GM19468 (cell line): ENCODE measurements at regions not wholly inside any gene's neighbourhood (a gene's known extent, or its start where the extent isn't known, plus 50 kb on each side); places are given as distances from the start of the nearest gene placed in this dataset.

Experiments used
- ATAC-seq: cut with Tn5 transposase; IDR thresholded peaks from one replicate; pipeline ENCODE4 v1.9.1; 2021; ENCODE audit warnings: mild to moderate bottlenecking, moderate library complexity, moderate number of reproducible peaks; ENCODE audit not compliant: unreplicated experiment; ENCODE audit errors: extremely low read depth

DNA sequence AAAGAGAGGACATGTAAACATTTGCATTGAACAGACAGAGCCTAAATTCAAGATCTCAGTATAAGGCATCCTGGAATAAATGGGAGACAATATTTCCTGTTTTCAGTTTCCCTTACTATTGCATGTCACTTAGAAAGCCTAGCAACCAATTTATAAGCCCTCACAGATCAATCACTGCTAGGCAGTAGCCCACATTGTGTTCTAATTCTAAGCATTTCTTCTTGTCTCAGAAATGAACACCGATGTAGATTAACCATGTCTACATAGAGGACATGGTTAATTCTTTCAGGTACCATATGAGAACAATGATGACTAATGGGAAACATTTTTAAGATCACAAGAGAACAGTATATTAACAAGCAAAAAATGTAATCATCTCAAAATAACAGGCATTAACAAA, 79.6 kb upstream of the HMHB1 start:
- no peak for ATAC-seq

DNA sequence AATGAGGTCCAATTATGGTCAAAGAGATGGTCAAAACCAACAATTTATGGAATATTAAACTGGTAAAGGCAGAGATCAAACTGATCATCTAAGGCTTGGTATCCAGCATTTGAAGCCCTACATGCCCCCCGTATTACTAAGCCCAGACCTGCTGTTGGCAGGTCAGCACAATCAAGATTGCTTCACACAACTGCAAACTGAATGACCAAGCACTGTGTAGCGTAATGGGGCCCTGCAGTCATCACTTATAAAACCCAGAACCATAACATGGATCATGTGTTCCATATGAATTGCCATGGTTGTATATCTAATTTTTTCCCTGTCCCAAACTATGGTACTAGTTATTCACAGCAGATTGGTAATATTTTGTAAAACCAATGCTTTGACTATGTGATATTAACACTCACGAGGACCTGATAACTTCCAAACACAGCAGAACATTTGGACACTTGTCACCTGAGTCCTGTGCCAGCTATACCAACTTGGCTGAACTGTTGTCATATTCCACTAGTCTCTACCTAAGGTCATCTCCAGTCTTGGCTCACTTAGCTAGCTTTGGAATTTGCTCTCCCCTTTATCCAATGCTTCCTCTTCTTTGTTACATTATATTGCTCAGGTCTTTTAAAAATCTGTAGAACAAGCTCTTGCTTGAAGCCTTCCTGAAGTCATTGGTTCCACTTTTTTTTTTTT, 81.7 kb upstream of the HMHB1 start:
- ATAC-seq: no peak

DNA sequence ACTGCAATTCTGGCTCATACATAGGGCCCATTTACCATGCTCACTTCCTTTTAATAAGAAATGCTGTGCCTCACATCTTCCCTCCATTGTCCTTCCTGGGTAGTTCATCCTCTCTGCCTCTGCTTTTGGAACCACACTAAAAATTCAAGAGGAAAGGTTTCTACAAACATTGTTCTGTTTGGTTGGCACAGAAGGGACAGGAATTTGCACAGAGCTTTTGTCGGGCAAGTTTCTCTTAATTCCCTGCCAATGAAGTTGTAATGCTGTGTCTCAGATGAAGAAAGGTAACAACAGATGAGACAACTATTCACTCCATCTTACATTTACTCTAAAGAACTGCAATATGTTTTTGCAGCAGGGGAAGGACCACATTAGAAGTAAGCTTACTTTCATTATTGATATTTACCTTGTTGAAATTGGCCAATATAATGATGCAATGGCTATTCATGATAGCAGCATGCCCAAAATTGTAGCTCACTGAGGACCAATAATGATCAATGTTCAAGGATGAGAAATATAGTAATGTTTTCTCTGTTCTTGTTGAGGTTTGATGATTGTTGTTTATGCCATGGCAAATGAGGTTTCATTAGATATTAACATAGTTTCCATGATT, 82.5 kb upstream of the HMHB1 start:
- no peak for ATAC-seq

DNA sequence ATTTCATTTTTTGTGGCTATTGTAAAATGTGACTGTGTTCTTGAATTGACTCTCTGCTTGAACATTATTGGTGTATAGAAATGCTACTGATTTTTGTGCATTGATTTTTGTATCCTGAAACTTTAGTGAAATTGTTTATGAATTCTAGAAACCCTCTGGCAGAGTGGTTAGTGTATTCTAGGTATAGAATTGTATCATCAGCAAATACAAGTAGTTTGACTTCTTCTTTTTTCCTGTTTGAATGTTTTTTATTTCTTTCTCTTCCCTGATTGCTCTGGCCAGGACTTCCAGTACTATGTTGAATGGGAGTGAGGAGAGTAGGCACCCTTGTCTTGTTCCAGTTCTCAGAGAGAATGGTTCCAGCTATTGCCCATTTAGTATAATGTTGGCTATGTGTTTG, 88.8 kb upstream of the HMHB1 start:
- ATAC-seq: no peak

DNA sequence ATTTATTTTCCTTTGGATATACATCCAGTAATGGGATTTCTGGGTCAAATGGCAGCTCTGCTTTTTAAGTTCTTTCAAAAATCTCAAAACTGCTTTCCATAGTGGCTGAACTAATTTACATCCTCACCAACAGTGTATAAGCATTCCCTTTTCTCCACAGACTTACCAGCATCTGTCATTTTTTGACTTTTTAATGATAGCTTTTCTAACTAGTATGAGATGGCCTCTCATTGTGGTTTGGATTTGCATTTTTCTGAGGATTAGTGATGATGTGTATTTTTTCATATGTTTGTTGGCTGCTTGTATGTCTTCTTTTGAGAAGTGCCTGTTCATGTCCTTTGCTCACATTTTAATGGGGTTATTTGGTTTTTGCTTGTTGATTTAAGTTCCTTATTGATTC, 90.0 kb upstream of the HMHB1 start:
- no peak for ATAC-seq

DNA sequence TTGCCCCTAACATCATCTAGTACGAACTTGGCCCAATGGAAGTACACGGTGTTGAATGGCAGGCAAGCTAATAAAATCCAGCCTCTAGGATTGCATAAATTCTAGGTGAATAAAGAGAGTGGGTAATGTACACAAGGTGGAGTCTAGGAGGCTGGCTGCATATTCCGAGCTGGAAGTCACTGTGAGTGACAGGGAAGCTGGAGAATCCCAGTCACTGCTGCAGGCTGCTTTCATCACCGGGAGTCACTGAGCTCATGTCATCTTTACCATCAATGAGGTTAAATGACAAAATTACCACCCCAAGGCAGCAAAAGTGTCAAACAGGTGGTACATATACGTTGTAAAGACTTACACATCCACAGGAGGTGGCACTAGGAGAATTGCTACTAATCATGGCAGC, 91.3 kb upstream of the HMHB1 start:
- ATAC-seq: no peak

DNA sequence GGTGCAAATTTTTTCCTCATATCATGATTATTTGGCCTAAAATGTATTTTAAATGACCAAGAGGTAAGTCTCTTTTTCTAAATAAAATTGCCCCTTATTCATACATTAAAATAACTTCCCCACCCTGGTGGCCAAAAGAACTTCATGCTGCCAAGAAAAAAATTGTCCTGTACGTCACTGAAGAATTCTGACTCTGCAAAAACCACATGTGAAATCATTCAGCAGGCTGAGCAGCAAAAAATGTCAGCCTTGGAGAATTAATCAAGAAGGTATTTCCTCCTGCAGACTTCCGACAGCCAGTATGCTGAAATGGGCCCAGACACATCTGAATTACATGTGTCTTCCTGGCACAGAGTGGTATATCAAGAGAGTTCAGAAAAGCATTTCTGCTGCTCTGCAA, 94.6 kb upstream of the HMHB1 start:
- ATAC-seq: no peak

DNA sequence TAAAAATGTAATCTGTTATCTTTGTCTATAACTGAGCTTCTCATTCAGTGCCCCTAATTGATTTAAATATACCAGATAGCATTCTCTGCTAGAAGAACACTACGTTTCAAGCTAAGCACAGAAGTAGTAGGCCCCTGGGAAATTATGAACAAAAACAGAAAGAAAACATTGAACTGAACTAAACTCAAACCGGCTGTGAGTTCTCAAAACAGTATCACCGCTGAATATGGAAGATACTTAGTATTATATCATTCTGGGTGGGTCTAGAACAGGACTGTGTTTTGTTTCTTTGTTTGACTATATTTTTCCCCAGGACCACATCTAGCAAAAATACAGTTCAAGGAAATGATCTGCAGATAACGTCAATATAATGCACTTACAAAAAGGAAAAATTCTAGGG, 95.1 kb upstream of the HMHB1 start:
- no peak for ATAC-seq

DNA sequence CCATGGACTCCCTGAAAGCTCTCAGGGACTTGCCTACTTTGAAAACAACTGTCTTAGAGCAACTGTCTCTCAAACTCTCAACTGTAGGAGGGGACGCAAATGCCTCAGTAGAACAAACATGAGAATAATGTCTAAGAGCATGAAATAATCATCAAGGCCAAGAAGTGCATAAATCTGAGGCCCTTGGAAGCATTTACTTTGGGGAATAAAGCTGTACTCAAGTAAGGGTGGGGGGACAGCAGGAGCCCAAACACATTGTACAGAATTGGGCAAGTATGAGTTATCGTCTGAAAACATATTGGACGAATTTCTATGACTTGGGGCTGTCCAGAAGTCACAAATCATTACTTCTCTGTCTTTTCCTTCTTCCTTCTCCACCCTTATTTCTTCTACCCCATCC, 96.3 kb upstream of the HMHB1 start:
- no peak for ATAC-seq

DNA sequence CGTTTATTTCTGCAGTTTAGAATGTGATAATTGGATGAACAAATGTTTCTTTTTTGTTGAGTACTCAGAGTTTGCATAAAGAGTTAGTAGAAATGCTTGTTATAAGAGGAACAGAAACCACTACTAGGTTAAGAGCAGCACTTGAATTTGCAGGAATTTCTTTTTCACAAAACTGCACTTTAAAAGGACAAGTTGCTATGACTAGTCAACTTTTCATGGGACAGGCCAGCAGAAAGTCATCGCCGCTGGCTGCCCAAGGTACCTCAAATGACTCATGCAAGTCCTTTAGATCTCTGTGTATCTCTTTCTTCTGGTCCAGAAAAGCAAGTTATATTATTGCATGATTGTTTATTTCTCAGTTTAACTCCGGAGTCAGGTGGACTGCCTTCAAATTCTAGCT, 97.3 kb upstream of the HMHB1 start:
- no peak for ATAC-seq

DNA sequence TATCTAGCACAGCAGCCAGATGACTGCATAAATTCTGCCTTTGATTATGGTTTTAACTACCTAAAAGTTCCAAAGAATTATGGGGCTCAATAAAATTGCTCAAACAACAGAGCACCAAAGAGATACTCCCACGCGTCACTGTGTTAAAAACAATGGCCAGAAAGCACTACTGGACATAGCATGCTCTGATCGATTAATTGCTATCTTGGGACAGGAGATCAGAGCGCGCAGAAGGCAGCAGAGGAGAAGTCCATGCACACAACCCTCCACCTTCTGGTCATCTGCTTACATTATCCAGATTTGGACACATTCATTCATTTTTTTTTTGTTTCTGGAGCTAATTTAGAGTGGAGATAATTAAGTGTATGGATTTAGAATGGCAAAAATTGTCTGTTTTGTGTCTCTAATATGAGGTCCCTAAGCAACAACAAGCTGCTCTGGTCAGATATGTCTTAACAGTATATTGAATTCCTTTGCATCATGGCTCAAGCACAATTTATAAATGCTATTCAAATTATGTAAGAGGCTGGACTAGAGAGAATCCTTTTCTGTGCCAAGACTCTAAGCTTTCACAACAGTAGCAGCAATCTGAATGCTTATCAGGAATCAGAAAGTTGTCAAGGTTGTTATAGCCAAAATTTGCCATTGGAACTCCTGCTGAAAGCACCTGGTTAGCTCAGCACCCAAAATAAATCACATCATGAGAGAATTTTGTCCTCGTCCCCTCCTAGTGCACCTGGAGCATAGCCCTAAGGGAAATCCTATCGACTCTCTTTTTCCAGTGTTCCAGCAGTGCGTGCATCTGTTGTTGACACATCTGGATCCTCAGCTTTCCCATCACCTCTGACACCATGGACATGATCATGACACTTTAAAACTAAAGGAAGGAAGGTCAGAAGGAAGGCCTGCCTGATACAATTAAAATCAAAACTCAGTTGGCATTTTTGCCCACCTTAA, 98.6 kb upstream of the HMHB1 start:
- no peak for ATAC-seq

DNA sequence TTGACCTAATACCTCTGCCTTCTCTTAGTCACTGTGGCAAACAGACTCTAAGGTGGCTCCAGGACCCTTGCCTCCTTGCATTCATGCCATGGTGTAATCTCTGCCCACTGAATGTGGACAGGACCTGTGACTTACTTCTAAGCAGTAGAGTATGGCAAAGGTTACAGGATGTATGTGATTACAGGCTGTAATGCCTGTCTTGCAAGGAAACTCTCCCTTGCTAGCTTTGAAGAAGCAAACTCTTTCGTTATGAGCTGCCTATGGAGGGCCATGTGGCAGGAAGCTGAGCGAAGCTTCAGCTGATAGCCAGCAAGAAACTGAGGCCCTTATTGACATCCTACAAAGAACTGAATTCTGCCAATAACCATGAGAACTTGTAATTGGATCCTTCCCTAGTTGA, 103.3 kb upstream of the HMHB1 start:
- no peak for ATAC-seq

DNA sequence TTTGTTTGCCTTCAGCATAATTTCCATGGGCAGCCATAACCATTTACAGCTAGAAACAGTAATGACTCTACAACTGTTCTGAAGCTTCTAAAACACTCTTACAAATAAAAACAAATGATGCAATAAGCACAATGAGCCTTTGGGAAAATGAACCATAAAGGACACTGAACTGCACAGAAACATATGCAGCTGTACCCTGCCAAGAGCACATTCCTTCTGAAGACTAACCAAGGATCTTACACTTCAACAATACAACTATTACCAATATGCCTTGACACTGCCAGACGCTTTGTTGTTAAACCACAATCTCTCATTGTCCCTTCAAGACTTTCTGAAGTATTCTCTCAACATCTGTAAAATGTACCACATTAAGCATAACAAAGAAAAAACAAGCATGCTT, 104.2 kb upstream of the HMHB1 start:
- ATAC-seq: no peak

DNA sequence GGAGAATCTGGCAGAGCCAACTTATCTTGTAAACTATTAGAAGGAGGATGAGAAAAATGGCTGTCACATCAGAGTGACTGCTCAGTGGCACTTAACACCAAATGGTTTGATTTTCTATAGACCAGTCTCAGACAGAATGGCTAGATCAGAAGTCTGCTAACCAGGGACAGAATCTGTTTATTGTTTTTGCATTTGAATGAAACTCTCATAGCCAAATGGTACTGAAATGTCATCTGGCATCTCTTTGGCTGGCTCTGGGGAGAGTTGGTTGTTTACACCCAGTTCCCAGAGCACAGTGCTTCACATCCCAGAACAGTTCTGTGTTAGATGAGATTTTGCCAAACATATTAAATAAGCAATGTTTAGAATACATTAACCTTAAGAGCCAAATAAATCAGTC, 106.6 kb upstream of the HMHB1 start:
- no peak for ATAC-seq

DNA sequence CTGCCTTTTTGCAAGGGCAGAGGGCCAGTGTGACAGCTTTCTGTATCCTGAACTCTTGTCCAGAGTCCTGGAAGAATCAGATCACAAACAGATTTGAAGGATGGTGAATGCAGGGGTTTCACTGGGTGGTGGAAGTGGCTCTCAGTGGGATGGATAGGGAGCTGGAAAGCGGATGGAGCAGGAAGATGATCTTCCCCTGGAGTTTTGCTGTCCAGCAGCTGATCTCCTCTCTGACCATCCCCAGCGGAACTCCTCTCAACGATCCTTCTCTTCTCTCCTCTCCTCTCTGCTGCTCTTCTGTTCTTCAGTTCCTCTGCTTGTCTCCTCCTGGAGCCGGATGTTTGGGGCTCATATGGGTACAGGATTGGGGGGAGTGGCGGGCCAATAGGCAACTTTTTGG, 108.3 kb upstream of the HMHB1 start:
- no peak for ATAC-seq

DNA sequence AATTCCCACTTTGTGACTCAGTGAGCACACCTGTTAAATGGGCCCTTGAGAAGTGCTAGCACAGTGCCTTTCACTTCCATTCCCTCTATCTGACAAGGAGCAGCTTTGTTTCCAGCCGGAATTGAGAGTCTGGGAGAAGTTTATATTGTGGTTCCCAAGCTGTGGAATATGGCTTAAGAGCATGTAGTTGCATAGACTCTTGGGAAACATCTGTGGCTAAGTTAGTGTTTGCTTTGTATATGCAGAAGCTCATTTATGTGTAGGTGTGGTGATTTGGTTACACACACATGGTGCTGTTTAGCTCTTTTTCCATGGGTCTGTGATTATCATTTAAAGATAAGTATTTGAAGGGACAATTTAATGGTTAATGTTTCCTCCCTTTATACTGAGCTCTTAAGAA, 110.5 kb upstream of the HMHB1 start:
- ATAC-seq: no peak

DNA sequence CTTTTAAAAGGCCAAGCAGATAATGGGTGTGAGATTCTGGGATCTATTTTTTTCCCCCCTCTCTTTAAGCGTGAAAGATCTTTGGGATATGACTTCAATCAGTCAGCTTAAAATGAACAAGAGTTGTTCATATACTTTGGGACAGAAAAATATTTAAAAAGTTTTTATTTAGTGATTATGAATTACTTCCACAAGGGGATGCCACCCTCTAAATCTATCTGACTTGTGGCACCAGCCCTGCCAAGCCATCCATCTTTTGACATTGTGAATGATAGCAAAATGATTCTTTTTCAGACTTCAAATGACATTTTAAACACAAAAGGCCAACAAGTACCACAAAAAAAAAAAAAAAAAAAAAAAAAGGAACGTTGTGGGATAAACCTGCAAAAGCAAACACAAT, 111.0 kb upstream of the HMHB1 start:
- ATAC-seq: no peak

DNA sequence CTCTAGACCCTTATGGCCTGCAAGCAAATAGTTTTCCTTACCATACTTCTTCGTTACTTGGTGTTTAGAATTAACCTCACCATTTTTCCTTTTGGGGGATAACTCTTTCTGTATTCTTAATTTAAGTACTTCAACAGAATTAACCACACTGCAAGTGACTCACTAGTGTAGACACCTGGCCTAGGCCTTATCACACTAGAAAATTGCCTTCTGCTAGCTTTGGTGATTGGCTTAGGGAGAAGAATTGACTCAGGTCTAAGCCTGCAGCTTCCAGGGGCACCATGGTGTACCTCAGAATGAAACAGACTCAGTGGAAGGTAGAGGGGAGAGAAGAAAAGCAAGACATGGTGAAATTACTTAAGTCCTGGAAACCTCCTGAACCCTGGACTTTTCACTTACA, 112.8 kb upstream of the HMHB1 start:
- ATAC-seq: no peak

DNA sequence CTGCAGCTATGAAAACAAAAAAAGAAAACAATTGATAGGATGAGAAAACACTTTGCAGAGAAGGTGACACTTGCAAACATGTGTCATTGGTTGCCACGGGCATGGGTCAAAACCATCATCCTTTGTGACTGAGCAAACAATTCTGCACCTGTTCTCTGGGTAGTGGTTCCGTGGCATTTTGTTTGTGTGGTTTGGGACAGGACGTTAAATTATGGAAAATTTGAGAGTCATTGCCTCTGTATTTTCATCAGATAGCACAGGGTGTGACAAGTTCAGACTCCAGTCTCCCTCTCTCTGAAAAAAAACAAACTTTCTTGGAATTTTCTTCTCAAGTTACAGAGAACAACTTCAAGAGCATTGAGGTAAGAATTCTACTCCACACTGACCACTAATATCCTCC, 113.4 kb upstream of the HMHB1 start:
- ATAC-seq: no peak

DNA sequence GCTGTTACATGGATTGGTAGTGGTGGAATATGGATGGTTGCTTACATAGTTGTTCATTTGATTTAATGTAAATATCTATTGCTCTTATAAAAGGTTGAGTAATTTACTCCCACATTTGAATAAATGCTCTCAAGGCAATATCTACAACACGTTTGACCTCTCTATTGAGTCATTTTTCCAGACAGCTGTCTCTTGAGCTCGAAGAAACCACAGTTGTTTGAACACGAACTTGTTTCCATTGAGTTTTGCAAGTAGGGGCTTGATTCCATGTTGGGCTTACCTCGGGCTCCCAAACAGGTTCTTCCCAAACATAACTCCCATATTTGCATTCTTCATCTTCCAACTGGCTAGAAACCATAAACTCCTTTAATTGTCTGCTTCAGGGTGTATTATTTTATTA, 115.0 kb upstream of the HMHB1 start:
- no peak for ATAC-seq

DNA sequence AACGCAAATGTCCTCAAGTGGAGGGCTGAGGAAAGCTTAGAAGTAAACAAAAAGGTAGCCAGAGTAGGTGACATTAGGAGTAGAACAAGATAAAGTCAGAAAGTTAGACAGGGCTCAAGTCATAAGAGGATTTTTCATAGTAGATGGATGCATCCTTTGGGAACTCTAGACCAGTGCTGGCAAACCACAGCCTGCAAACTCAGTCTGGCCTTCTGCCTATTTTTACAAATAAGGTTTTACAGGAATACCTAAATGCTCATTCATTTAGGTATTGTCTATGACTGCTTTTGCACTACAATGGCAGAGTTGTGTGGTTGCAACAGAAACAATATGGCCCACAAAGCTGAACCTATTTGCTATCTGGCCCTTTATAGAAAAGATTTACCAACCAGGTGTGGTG, 116.0 kb upstream of the HMHB1 start:
- no peak for ATAC-seq
